Osteocyte (in vitro differentiated cells): ENCODE measurements at regions not wholly inside any gene's neighbourhood (a gene's known extent, or its start where the extent isn't known, plus 50 kb on each side); places are given as distances from the start of the nearest gene placed in this dataset.

ENCODE experiments used
- DNase-seq: peaks from one replicate; pipeline ENCODE4 v3.0.0; 2021; ENCODE audit warnings: mixed read lengths; ENCODE audit not compliant: unreplicated experiment; ENCODE audit errors: extremely low spot score
- H3K27ac Mint-ChIP-seq: one replicate; pipeline ENCODE4 v1.8.0; 2021; ENCODE audit warnings: mild to moderate bottlenecking, mixed read lengths; ENCODE audit not compliant: unreplicated experiment
- H3K27me3 Mint-ChIP-seq: one replicate; pipeline ENCODE4 v1.8.0; 2021; ENCODE audit warnings: mixed read lengths; ENCODE audit not compliant: unreplicated experiment
- H3K36me3 Mint-ChIP-seq: one replicate; pipeline ENCODE4 v1.8.0; 2021; ENCODE audit warnings: mixed read lengths; ENCODE audit not compliant: unreplicated experiment
- H3K4me1 Mint-ChIP-seq: one replicate; pipeline ENCODE4 v1.8.0; 2021; ENCODE audit warnings: mixed read lengths; ENCODE audit not compliant: unreplicated experiment
- H3K4me3 Mint-ChIP-seq: one replicate; pipeline ENCODE4 v1.8.0; 2021; ENCODE audit warnings: mild to moderate bottlenecking, moderate library complexity, mixed read lengths; ENCODE audit not compliant: unreplicated experiment
- H3K9me3 Mint-ChIP-seq: one replicate; pipeline ENCODE4 v1.8.0; 2021; ENCODE audit warnings: mixed read lengths; ENCODE audit not compliant: unreplicated experiment
- CTCF ChIP-seq: fragments of 200-600 bp; sonication (generic); IDR thresholded peaks from 2 replicates; pipeline ENCODE4 v1.5.0; 2021; ENCODE audit warnings: antibody characterized with exemption, mild to moderate bottlenecking, moderate library complexity

- H3K36me3 Mint-ChIP-seq = peaks cover 53% of the 10 kb centered on the region
- no peak for TF ChIP-seq CTCF
- H3K9me3 Mint-ChIP-seq = no peaks in the 10 kb centered on the region
- DNase-seq = no peak
- H3K4me1 Mint-ChIP-seq = no peaks in the 10 kb centered on the region
- H3K4me3 Mint-ChIP-seq = no peak overlapping the region
- H3K27me3 Mint-ChIP-seq = no peaks in the 10 kb centered on the region
- H3K27ac Mint-ChIP-seq = no peak overlapping the region
Observed at GRCh38 chr10:28082885-28083284, 84.0 kb upstream of the ODAD2 start.

GRCh38 chr10:28082316-28082715 lies 83.4 kb upstream of the ODAD2 start:
- Mint-ChIP-seq H3K4me3 (no peak overlapping the region), H3K36me3 (peaks cover 53% of the 10 kb centered on the region), H3K27me3 (no peaks in the 10 kb centered on the region), H3K9me3 (no peaks in the 10 kb centered on the region), H3K27ac (no peak overlapping the region), H3K4me1 (no peaks in the 10 kb centered on the region)
- no peak for DNase-seq
- no peak for TF ChIP-seq CTCF

- no peak overlapping the region for H3K27ac Mint-ChIP-seq
- no peak for TF ChIP-seq CTCF
- no peaks in the 10 kb centered on the region for H3K27me3 Mint-ChIP-seq
- H3K9me3 Mint-ChIP-seq = no peaks in the 10 kb centered on the region
- no peak overlapping the region for H3K4me3 Mint-ChIP-seq
- H3K36me3 Mint-ChIP-seq = peaks cover 27% of the 10 kb centered on the region
- DNase-seq = no peak
- no peaks in the 10 kb centered on the region for H3K4me1 Mint-ChIP-seq
Observed at GRCh38 chr10:28077889-28078288, 79.0 kb upstream of the ODAD2 start.

- no peak overlapping the region for H3K4me3 Mint-ChIP-seq
- H3K9me3 Mint-ChIP-seq = no peaks in the 10 kb centered on the region
- no peak for DNase-seq
- no peaks in the 10 kb centered on the region for H3K27me3 Mint-ChIP-seq
- H3K4me1 Mint-ChIP-seq = no peaks in the 10 kb centered on the region
- TF ChIP-seq CTCF = no peak
- peaks cover 20% of the 10 kb centered on the region for H3K36me3 Mint-ChIP-seq
- no peak overlapping the region for H3K27ac Mint-ChIP-seq
Observed at GRCh38 chr10:28075424-28075823, 76.5 kb upstream of the ODAD2 start.

GRCh38 chr10:28072573-28072972 lies 73.7 kb upstream of the ODAD2 start:
- peaks cover 19% of the 10 kb centered on the region for H3K36me3 Mint-ChIP-seq
- H3K4me1 Mint-ChIP-seq = no peaks in the 10 kb centered on the region
- H3K27me3 Mint-ChIP-seq = no peaks in the 10 kb centered on the region
- no peak for TF ChIP-seq CTCF
- no peak overlapping the region for H3K27ac Mint-ChIP-seq
- no peaks in the 10 kb centered on the region for H3K9me3 Mint-ChIP-seq
- H3K4me3 Mint-ChIP-seq = no peak overlapping the region
- DNase-seq = no peak
